Activated CD4-positive, alpha-beta T cell treated with anti-CD3 and anti-CD28 coated beads, Interleukin-2, amount 10 ng/mL, durations not matched to agents 7 days and 5 days (primary cell): ENCODE measurements at regions not wholly inside any gene's neighbourhood (a gene's known extent, or its start where the extent isn't known, plus 50 kb on each side); places are given as distances from the start of the nearest gene placed in this dataset.
"Not testable (repeated sequence)": the region's sequence is repeated elsewhere in the genome, so short reads cannot be mapped to it uniquely, and the experiment has no call there.

ENCODE experiments used
- CTCF ChIA-PET: fragments of 350-600 bp; sonication (Branson Sonifier 250); formaldehyde crosslinking; loops from one replicate; lab custom pipeline; 2021; ENCODE audit warnings: antibody characterized with exemption; lab: Charles Lee
- POLR2A ChIA-PET: fragments of 350-600 bp; sonication (Branson Sonifier 250); formaldehyde crosslinking; loops from one replicate; lab custom pipeline; 2021; ENCODE audit warnings: antibody characterized with exemption; lab: Charles Lee
- DNase-seq: peaks from one replicate; pipeline ENCODE4 v3.0.0-alpha.2; 2020
- H3K27ac Mint-ChIP-seq: one replicate; pipeline ENCODE4 v1.8.0; 2021; ENCODE audit warnings: mild to moderate bottlenecking, moderate library complexity, mixed read lengths
- H3K27me3 Mint-ChIP-seq: one replicate; pipeline ENCODE4 v1.8.0; 2021; ENCODE audit warnings: mixed read lengths
- H3K36me3 Mint-ChIP-seq: one replicate; pipeline ENCODE4 v1.8.0; 2021; ENCODE audit warnings: low read depth, mixed read lengths
- H3K4me1 Mint-ChIP-seq: one replicate; pipeline ENCODE4 v1.8.0; 2021; ENCODE audit warnings: mixed read lengths
- H3K4me3 Mint-ChIP-seq: one replicate; pipeline ENCODE4 v1.8.0; 2021; ENCODE audit warnings: mild to moderate bottlenecking, moderate library complexity, mixed read lengths
- H3K9me3 Mint-ChIP-seq: one replicate; pipeline ENCODE4 v1.8.0; 2021; ENCODE audit warnings: mixed read lengths

GRCh38 chr4:159595101-159595500 lies 492.2 kb downstream of the RAPGEF2 start:
- H3K9me3 Mint-ChIP-seq, POLR2A ChIA-PET, H3K27me3 Mint-ChIP-seq, DNase-seq, H3K27ac Mint-ChIP-seq, H3K4me3 Mint-ChIP-seq, H3K36me3 Mint-ChIP-seq, CTCF ChIA-PET, H3K4me1 Mint-ChIP-seq: not testable (repeated sequence)

- ChIA-PET POLR2A (no interaction called here), CTCF (no interaction called here)
- DNase-seq = no peak
- Mint-ChIP-seq H3K4me1 (no peaks in the 10 kb centered on the region), H3K27ac (no peak overlapping the region), H3K27me3 (no peaks in the 10 kb centered on the region), H3K9me3 (no peaks in the 10 kb centered on the region), H3K4me3 (no peak overlapping the region), H3K36me3 (no peaks in the 10 kb centered on the region)
Measured at GRCh38 chr4:159598602-159599001, 495.7 kb downstream of the RAPGEF2 start.

DNA sequence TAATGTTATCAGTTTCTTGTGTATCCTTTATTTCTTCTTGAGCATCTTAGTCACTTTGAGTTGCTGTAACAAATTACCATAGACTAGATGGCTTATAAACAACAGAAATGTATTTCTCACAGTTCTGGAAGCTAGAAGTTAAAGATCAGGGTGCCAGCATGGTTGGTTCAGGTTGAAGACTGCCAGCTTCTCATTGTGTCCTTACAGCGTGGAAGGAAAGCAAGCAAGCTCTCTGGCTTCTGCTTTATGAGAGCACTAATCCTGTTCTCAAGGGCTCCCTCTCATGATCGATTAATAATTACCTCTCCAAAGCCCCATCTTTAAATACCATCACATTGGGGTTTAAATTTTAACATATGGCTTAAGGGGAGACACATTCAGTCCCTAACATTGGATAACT lies 497.2 kb downstream of the RAPGEF2 start:
- ChIA-PET CTCF (no interaction called here), POLR2A (no interaction called here)
- H3K4me3 Mint-ChIP-seq = no peak overlapping the region
- H3K36me3 Mint-ChIP-seq = no peaks in the 10 kb centered on the region
- DNase-seq = no peak
- no peak overlapping the region for H3K27ac Mint-ChIP-seq
- no peaks in the 10 kb centered on the region for H3K9me3 Mint-ChIP-seq
- H3K27me3 Mint-ChIP-seq = no peaks in the 10 kb centered on the region
- H3K4me1 Mint-ChIP-seq = no peaks in the 10 kb centered on the region

- DNase-seq = no peak
- no peaks in the 10 kb centered on the region for H3K36me3 Mint-ChIP-seq
- no peaks in the 10 kb centered on the region for H3K9me3 Mint-ChIP-seq
- H3K27ac Mint-ChIP-seq = no peak overlapping the region
- H3K4me1 Mint-ChIP-seq = no peaks in the 10 kb centered on the region
- ChIA-PET CTCF (no interaction called here), POLR2A (no interaction called here)
- no peaks in the 10 kb centered on the region for H3K27me3 Mint-ChIP-seq
- no peak overlapping the region for H3K4me3 Mint-ChIP-seq
Measured at GRCh38 chr4:159604781-159605180, 501.9 kb downstream of the RAPGEF2 start.

DNA sequence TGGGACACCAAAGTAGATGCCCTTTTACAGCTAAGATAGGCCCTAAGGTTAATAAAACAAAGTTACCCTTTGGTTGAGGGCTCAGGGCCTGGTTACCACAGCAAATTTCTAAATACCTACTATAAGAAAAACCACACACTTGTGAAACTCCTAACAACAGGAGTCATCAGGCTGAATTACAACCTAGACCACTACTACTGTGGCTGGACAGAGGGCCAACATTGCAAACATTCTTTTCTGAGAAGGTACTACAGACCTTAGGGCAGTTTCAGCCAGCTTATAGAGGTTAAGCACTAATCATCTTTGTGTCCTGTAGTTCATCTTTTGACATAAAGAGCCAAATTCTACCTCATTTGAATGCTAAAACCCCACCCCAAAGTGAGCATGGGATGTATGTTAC lies 504.0 kb downstream of the RAPGEF2 start:
- Mint-ChIP-seq H3K9me3 (no peaks in the 10 kb centered on the region), H3K27ac (no peak overlapping the region), H3K4me3 (no peak overlapping the region), H3K27me3 (no peaks in the 10 kb centered on the region), H3K4me1 (no peaks in the 10 kb centered on the region), H3K36me3 (no peaks in the 10 kb centered on the region)
- no peak for DNase-seq
- CTCF ChIA-PET = no interaction called here
- POLR2A ChIA-PET = no interaction called here

DNA sequence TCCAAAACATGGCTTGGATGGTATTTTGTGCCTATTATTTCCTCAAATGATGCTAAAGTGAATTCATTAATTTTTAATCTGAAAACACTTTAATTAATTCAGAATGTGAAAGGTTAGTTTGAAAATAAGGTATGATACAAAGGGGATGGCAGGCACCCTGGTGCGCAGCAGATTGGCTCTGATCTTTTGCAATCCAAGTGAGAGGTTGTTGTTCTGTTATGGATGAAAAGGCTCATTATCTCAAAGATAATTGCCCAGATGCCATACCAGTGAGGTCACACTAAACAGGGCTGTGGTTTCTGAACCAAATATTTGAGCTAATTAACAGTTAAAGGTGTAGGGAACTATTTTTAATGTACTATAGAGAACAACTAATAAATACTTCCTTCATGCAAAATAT lies 504.9 kb downstream of the RAPGEF2 start:
- DNase-seq = no peak
- no peaks in the 10 kb centered on the region for H3K27me3 Mint-ChIP-seq
- no peak overlapping the region for H3K4me3 Mint-ChIP-seq
- H3K27ac Mint-ChIP-seq = no peak overlapping the region
- H3K36me3 Mint-ChIP-seq = no peaks in the 10 kb centered on the region
- ChIA-PET POLR2A (no interaction called here), CTCF (no interaction called here)
- H3K4me1 Mint-ChIP-seq = no peaks in the 10 kb centered on the region
- H3K9me3 Mint-ChIP-seq = no peaks in the 10 kb centered on the region

DNA sequence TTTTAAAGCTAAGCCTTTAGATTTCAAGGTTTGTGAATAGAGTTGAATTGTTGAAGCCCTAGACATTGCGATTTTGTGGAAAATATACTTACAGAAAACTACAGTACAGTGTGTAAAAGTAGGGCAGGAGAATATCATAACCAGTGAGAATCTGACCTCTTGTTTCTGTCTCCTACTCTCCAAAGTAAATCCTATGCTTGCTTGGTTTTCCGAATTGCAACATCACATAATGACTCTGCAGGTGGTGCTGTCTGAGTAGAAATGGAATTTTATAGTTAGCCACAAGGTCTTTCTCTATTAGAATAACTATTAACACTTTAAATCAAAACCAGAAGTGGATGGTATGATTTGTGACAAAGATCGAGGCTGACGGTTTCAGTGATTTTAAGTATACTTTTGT lies 505.6 kb downstream of the RAPGEF2 start:
- Mint-ChIP-seq H3K4me1 (no peaks in the 10 kb centered on the region), H3K36me3 (no peaks in the 10 kb centered on the region), H3K4me3 (no peak overlapping the region), H3K27me3 (no peaks in the 10 kb centered on the region), H3K9me3 (no peaks in the 10 kb centered on the region), H3K27ac (no peak overlapping the region)
- ChIA-PET POLR2A (no interaction called here), CTCF (no interaction called here)
- no peak for DNase-seq

DNA sequence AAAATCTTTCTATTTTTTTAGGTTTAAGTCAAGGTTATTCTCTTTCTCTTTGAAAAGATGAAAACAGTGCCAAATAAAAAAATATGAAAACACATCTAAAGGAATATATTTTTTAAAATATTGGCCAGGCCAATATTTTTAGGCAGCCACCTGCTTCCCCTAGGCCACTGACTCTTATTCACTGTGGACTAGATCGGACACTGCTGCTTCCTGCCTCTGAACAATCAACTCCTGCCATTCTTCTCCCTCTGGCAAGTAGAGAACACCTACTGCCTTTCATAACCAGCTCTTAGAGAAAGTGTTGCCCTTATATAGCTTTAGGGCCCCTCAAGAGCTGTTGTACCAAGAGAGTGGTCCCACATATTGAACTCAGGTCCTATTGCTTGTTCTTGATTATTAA lies 529.2 kb downstream of the RAPGEF2 start:
- no peak for DNase-seq
- ChIA-PET CTCF (no interaction called here), POLR2A (no interaction called here)
- no peaks in the 10 kb centered on the region for H3K4me1 Mint-ChIP-seq
- no peaks in the 10 kb centered on the region for H3K36me3 Mint-ChIP-seq
- H3K9me3 Mint-ChIP-seq = no peaks in the 10 kb centered on the region
- H3K27ac Mint-ChIP-seq = no peak overlapping the region
- H3K4me3 Mint-ChIP-seq = no peak overlapping the region
- no peaks in the 10 kb centered on the region for H3K27me3 Mint-ChIP-seq

DNA sequence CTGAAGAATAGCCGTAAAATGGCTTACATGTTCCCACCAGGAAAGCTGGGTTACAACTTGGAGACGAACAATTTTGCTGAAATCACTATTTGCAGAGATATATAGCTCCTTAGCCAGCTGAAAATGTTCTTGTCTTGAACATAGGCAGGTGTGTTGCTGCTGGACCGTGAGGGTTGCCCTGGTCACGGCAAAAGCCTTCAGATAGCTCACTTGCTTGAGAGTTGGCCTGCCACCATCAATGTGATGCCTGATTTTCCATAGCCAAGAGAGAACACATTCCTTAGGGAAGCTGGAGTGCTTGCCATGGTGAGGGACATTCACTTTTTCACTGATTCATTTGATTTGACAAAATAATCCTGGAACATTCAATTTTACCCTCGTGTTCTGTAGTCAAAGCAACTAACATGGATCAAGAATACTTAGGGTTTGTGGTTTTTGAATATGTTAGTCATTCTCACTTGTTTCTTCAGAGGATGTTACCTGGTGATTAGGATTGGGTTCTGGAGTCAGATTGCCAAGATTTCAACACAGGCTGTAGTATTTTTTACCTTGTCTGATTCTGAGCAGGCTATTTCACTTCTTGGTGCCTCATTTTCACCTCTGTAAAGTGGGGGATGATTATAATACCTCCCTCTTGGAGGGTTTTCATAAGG lies 536.9 kb downstream of the RAPGEF2 start:
- Mint-ChIP-seq H3K36me3 (no peaks in the 10 kb centered on the region), H3K4me1 (no peaks in the 10 kb centered on the region), H3K4me3 (no peak overlapping the region), H3K9me3 (no peaks in the 10 kb centered on the region), H3K27ac (no peak overlapping the region), H3K27me3 (no peaks in the 10 kb centered on the region)
- ChIA-PET CTCF (no interaction called here), POLR2A (no interaction called here)
- DNase-seq = no peak

- H3K9me3 Mint-ChIP-seq = peaks cover 3% of the 10 kb centered on the region
- H3K4me3 Mint-ChIP-seq = no peak overlapping the region
- ChIA-PET POLR2A (no interaction called here), CTCF (no interaction called here)
- H3K27me3 Mint-ChIP-seq = no peaks in the 10 kb centered on the region
- H3K36me3 Mint-ChIP-seq = no peaks in the 10 kb centered on the region
- H3K4me1 Mint-ChIP-seq = no peaks in the 10 kb centered on the region
- DNase-seq = no peak
- H3K27ac Mint-ChIP-seq = no peak overlapping the region
Measured at GRCh38 chr4:159649237-159649636, 546.4 kb downstream of the RAPGEF2 start.

DNA sequence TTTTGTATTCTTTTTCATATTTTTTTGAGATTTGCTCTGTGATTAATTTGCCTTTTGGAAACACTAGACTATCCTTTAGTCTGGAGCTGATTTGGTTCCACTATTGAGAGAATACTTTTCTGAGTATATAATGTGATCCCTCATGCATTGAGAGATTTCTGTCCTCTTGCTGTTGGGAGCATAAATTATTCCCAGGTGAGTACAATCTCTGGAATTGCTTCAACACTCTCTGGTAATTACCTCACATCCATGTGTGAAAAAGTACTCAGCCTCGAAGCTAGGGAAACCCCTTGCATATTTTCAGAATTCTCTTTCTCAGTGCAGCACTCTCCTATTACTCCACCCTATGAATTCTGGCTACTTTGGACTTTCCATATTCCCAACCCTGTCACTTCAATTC lies 550.0 kb downstream of the RAPGEF2 start:
- ChIA-PET POLR2A (no interaction called here), CTCF (no interaction called here)
- peaks cover 3% of the 10 kb centered on the region for H3K9me3 Mint-ChIP-seq
- DNase-seq = no peak
- H3K4me1 Mint-ChIP-seq = no peaks in the 10 kb centered on the region
- no peak overlapping the region for H3K27ac Mint-ChIP-seq
- no peaks in the 10 kb centered on the region for H3K27me3 Mint-ChIP-seq
- no peak overlapping the region for H3K4me3 Mint-ChIP-seq
- H3K36me3 Mint-ChIP-seq = no peaks in the 10 kb centered on the region

- CTCF ChIA-PET = no interaction called here
- Mint-ChIP-seq H3K36me3 (no peaks in the 10 kb centered on the region), H3K9me3 (no peaks in the 10 kb centered on the region), H3K4me3 (no peak overlapping the region), H3K4me1 (no peaks in the 10 kb centered on the region), H3K27me3 (no peaks in the 10 kb centered on the region), H3K27ac (no peak overlapping the region)
- no peak for DNase-seq
- POLR2A ChIA-PET = no interaction called here
Measured at GRCh38 chr4:159655547-159655946, 552.7 kb downstream of the RAPGEF2 start.

- CTCF ChIA-PET = no interaction called here
- Mint-ChIP-seq H3K27ac (no peak overlapping the region), H3K27me3 (no peaks in the 10 kb centered on the region), H3K4me1 (no peaks in the 10 kb centered on the region), H3K36me3 (no peaks in the 10 kb centered on the region), H3K9me3 (peaks cover 3% of the 10 kb centered on the region), H3K4me3 (no peak overlapping the region)
- no peak for DNase-seq
- POLR2A ChIA-PET = no interaction called here
Measured at GRCh38 chr4:159669094-159669493, 566.2 kb downstream of the RAPGEF2 start.

GRCh38 chr4:159673221-159673620 lies 570.3 kb downstream of the RAPGEF2 start:
- ChIA-PET POLR2A (no interaction called here), CTCF (no interaction called here)
- no peak overlapping the region for H3K27ac Mint-ChIP-seq
- no peak for DNase-seq
- no peaks in the 10 kb centered on the region for H3K9me3 Mint-ChIP-seq
- H3K27me3 Mint-ChIP-seq = no peaks in the 10 kb centered on the region
- H3K36me3 Mint-ChIP-seq = no peaks in the 10 kb centered on the region
- H3K4me3 Mint-ChIP-seq = no peak overlapping the region
- no peaks in the 10 kb centered on the region for H3K4me1 Mint-ChIP-seq
